ENCODE measurements at regions not wholly inside any gene's neighbourhood (a gene's known extent, or its start where the extent isn't known, plus 50 kb on each side); places are given as distances from the start of the nearest gene placed in this dataset.

- Mint-ChIP-seq H3K9me3 (ENCODE audit: low read depth) (no peaks in the 10 kb centered on the region), H3K4me3 (ENCODE audit: unreplicated experiment) (no peak overlapping the region), H3K36me3 (ENCODE audit: low read depth) (peaks cover 1% of the 10 kb centered on the region), H3K4me1 (ENCODE audit: low read depth) (peaks cover 3% of the 10 kb centered on the region), H3K27ac (ENCODE audit: unreplicated experiment) (no peak overlapping the region), H3K27me3 (ENCODE audit: low read depth) (peaks cover 5% of the 10 kb centered on the region)
- no peak for DNase-seq (ENCODE audit: low spot score)
- TF ChIP-seq CTCF (IDR thresholded peaks at IDR 0.05): no peak
Measured at GRCh38 chr21:35833388-35833787, 226.9 kb downstream of the SETD4 start.

- H3K4me3 Mint-ChIP-seq (ENCODE audit: unreplicated experiment): no peak overlapping the region
- no peak overlapping the region for H3K27ac Mint-ChIP-seq (ENCODE audit: unreplicated experiment)
- no peak for TF ChIP-seq CTCF (IDR thresholded peaks at IDR 0.05)
- H3K9me3 Mint-ChIP-seq (ENCODE audit: low read depth): no peaks in the 10 kb centered on the region
- DNase-seq (ENCODE audit: low spot score): no peak
- no peaks in the 10 kb centered on the region for H3K36me3 Mint-ChIP-seq (ENCODE audit: low read depth)
- H3K4me1 Mint-ChIP-seq (ENCODE audit: low read depth): peaks cover 3% of the 10 kb centered on the region
- H3K27me3 Mint-ChIP-seq (ENCODE audit: low read depth): peaks cover 5% of the 10 kb centered on the region
Measured at GRCh38 chr21:35831230-35831629, 229.1 kb downstream of the SETD4 start.

- DNase-seq (ENCODE audit: low spot score): no peak
- Mint-ChIP-seq H3K27ac (ENCODE audit: unreplicated experiment) (no peak overlapping the region), H3K27me3 (ENCODE audit: low read depth) (peaks cover 5% of the 10 kb centered on the region), H3K4me1 (ENCODE audit: low read depth) (peaks cover 1% of the 10 kb centered on the region), H3K9me3 (ENCODE audit: low read depth) (peaks cover under 1% of the 10 kb centered on the region), H3K4me3 (ENCODE audit: unreplicated experiment) (no peak overlapping the region), H3K36me3 (ENCODE audit: low read depth) (no peaks in the 10 kb centered on the region)
- TF ChIP-seq CTCF (IDR thresholded peaks at IDR 0.05): no peak
Measured at GRCh38 chr21:35829067-35829466, 231.3 kb downstream of the SETD4 start.

GRCh38 chr21:35828161-35828560, 232.2 kb downstream of the SETD4 start:
- Mint-ChIP-seq H3K36me3 (ENCODE audit: low read depth) (no peaks in the 10 kb centered on the region), H3K9me3 (ENCODE audit: low read depth) (peaks cover 4% of the 10 kb centered on the region), H3K4me1 (ENCODE audit: low read depth) (no peaks in the 10 kb centered on the region), H3K27me3 (ENCODE audit: low read depth) (peaks cover 5% of the 10 kb centered on the region), H3K4me3 (ENCODE audit: unreplicated experiment) (no peak overlapping the region), H3K27ac (ENCODE audit: unreplicated experiment) (no peak overlapping the region)
- DNase-seq (ENCODE audit: low spot score): no peak
- no peak for TF ChIP-seq CTCF (IDR thresholded peaks at IDR 0.05)

- Mint-ChIP-seq H3K4me1 (ENCODE audit: low read depth) (no peaks in the 10 kb centered on the region), H3K9me3 (ENCODE audit: low read depth) (peaks cover 4% of the 10 kb centered on the region), H3K36me3 (ENCODE audit: low read depth) (no peaks in the 10 kb centered on the region), H3K4me3 (ENCODE audit: unreplicated experiment) (no peak overlapping the region), H3K27me3 (ENCODE audit: low read depth) (peaks cover 5% of the 10 kb centered on the region), H3K27ac (ENCODE audit: unreplicated experiment) (no peak overlapping the region)
- DNase-seq (ENCODE audit: low spot score): no peak
- TF ChIP-seq CTCF (IDR thresholded peaks at IDR 0.05): no peak
Measured at GRCh38 chr21:35827004-35827403, 233.3 kb downstream of the SETD4 start.
